ENCODE measurements at regions not wholly inside any gene's neighbourhood (a gene's known extent, or its start where the extent isn't known, plus 50 kb on each side); places are given as distances from the start of the nearest gene placed in this dataset.

- DNase-seq = no peak
- intact Hi-C loops (cut with micrococcal nuclease) = no loop called here
- Histone ChIP-seq H3K36me3 (no peaks in the 10 kb centered on the region), H3K27ac (replicated peaks) (no peak overlapping the region), H3K9me3 (replicated peaks) (no peaks in the 10 kb centered on the region), H3K4me1 (no peaks in the 10 kb centered on the region), H3K27me3 (ENCODE audit: low read depth) (no peaks in the 10 kb centered on the region), H3K4me3 (no peak overlapping the region)
- TF ChIP-seq CTCF (IDR thresholded peaks at IDR 0.05; ENCODE audit: borderline replicate concordance) = no peak
Observed at GRCh38 chrX:6783912-6784311, 249.0 kb upstream of the VCX3A start.

- TF ChIP-seq CTCF (IDR thresholded peaks at IDR 0.05; ENCODE audit: borderline replicate concordance) = no peak
- H3K4me3 ChIP-seq = no peak overlapping the region
- DNase-seq = no peak
- H3K9me3 ChIP-seq (replicated peaks) = no peaks in the 10 kb centered on the region
- no peak overlapping the region for H3K27ac ChIP-seq (replicated peaks)
- intact Hi-C loops (cut with micrococcal nuclease) = no loop called here
- H3K4me1 ChIP-seq = no peaks in the 10 kb centered on the region
- H3K36me3 ChIP-seq = no peaks in the 10 kb centered on the region
- no peaks in the 10 kb centered on the region for H3K27me3 ChIP-seq (ENCODE audit: low read depth)
Observed at GRCh38 chrX:6782831-6783230, 247.9 kb upstream of the VCX3A start.

- no peak for TF ChIP-seq CTCF (IDR thresholded peaks at IDR 0.05; ENCODE audit: borderline replicate concordance)
- no peak for DNase-seq
- Histone ChIP-seq H3K36me3 (no peaks in the 10 kb centered on the region), H3K4me1 (no peaks in the 10 kb centered on the region), H3K27me3 (ENCODE audit: low read depth) (no peaks in the 10 kb centered on the region), H3K27ac (replicated peaks) (no peak overlapping the region), H3K4me3 (peak overlapping the region; percentile 32), H3K9me3 (replicated peaks) (no peaks in the 10 kb centered on the region)
- intact Hi-C loops (cut with micrococcal nuclease) = no loop called here
Observed at GRCh38 chrX:6778544-6779503, 243.9 kb upstream of the VCX3A start.

GRCh38 chrX:6777238-6778002, 242.5 kb upstream of the VCX3A start:
- intact Hi-C loops (cut with micrococcal nuclease) = no loop called here
- no peak for DNase-seq

More at GRCh38 chrX:6777238-6778002, 242.5 kb upstream of the VCX3A start:
- no peaks in the 10 kb centered on the region for H3K36me3 ChIP-seq
- H3K4me3 ChIP-seq = no peak overlapping the region
- H3K27me3 ChIP-seq (ENCODE audit: low read depth) = no peaks in the 10 kb centered on the region
- TF ChIP-seq CTCF (IDR thresholded peaks at IDR 0.05; ENCODE audit: borderline replicate concordance) = no peak
- no peaks in the 10 kb centered on the region for H3K9me3 ChIP-seq (replicated peaks)
- H3K27ac ChIP-seq (replicated peaks) = no peak overlapping the region
- H3K4me1 ChIP-seq = no peaks in the 10 kb centered on the region
